ENCODE measurements at regions not wholly inside any gene's neighbourhood (a gene's known extent, or its start where the extent isn't known, plus 50 kb on each side); places are given as distances from the start of the nearest gene placed in this dataset.

GRCh38 chr6:156485150-156485549 lies 292.0 kb upstream of the ARID1B start:
- no peak overlapping the region for H3K4me2 ChIP-seq (ENCODE audit: low read length)
- no peaks in the 10 kb centered on the region for H4K20me1 ChIP-seq (ENCODE audit: insufficient read depth)
- no peaks in the 10 kb centered on the region for H3K9me2 ChIP-seq (ENCODE audit: insufficient read depth, low read length)
- H3F3A ChIP-seq (ENCODE audit: insufficient read depth, low read length, poor library complexity, severe bottlenecking) = no peaks in the 10 kb centered on the region
- H3K9ac ChIP-seq (ENCODE audit: low read length) = no peak overlapping the region
- no peaks in the 10 kb centered on the region for H3K27me3 ChIP-seq (ENCODE audit: insufficient read depth, low read depth, low read length)
- no peaks in the 10 kb centered on the region for H3K36me3 ChIP-seq (ENCODE audit: insufficient read depth, low read length)
- H3K79me2 ChIP-seq (replicated peaks; ENCODE audit: insufficient read depth, low read length) = no peaks in the 10 kb centered on the region
- H3K4me3 ChIP-seq (ENCODE audit: low read length) = no peak overlapping the region
- no peak for TF ChIP-seq EZH2 (IDR thresholded peaks at IDR 0.05; ENCODE audit: borderline replicate concordance, insufficient read depth, low read length, poor library complexity, severe bottlenecking)
- no peak for TF ChIP-seq REST (IDR thresholded peaks at IDR 0.05; ENCODE audit: borderline replicate concordance)
- no peak for TF ChIP-seq RAD21 (conservative IDR thresholded peaks at IDR 0.05)
- TF ChIP-seq POLR2AphosphoS5 (IDR thresholded peaks at IDR 0.05) = no peak
- no peak for TF ChIP-seq SMC3 (conservative IDR thresholded peaks at IDR 0.05; ENCODE audit: poor library complexity)
- TF ChIP-seq CTCF (IDR thresholded peaks at IDR 0.05; ENCODE audit: poor library complexity, severe bottlenecking) = no peak
- TF ChIP-seq TAF1 (IDR thresholded peaks at IDR 0.05; ENCODE audit: low read depth) = no peak
- TF ChIP-seq MXI1 (conservative IDR thresholded peaks at IDR 0.05; ENCODE audit: poor library complexity, severe bottlenecking) = no peak
- TF ChIP-seq EP300 (conservative IDR thresholded peaks at IDR 0.05; ENCODE audit: poor library complexity, severe bottlenecking) = no peak
- no peaks in the 10 kb centered on the region for H3K9me3 ChIP-seq (ENCODE audit: low read length)
- H3K27ac ChIP-seq (ENCODE audit: low read length) = no peak overlapping the region
- H2AFZ ChIP-seq (ENCODE audit: low read depth, low read length) = no peak overlapping the region

- H3K9ac ChIP-seq (ENCODE audit: low read length) = no peak overlapping the region
These were observed 302.6 kb upstream of the ARID1B start for GRCh38 chr6:156474507-156475120.

More at GRCh38 chr6:156474507-156475120, 302.6 kb upstream of the ARID1B start:
- Histone ChIP-seq H3K27me3 (ENCODE audit: insufficient read depth, low read depth, low read length) (no peaks in the 10 kb centered on the region), H3K4me3 (ENCODE audit: low read length) (no peak overlapping the region), H3K79me2 (replicated peaks; ENCODE audit: insufficient read depth, low read length) (no peaks in the 10 kb centered on the region), H3K4me2 (ENCODE audit: low read length) (no peak overlapping the region), H3F3A (ENCODE audit: insufficient read depth, low read length, poor library complexity, severe bottlenecking) (no peaks in the 10 kb centered on the region), H3K27ac (ENCODE audit: low read length) (no peak overlapping the region), H3K36me3 (ENCODE audit: insufficient read depth, low read length) (no peaks in the 10 kb centered on the region), H3K9me3 (ENCODE audit: low read length) (no peaks in the 10 kb centered on the region), H3K9me2 (ENCODE audit: insufficient read depth, low read length) (no peaks in the 10 kb centered on the region), H4K20me1 (ENCODE audit: insufficient read depth) (no peaks in the 10 kb centered on the region), H2AFZ (ENCODE audit: low read depth, low read length) (no peak overlapping the region)
- TF ChIP-seq TAF1 (IDR thresholded peaks at IDR 0.05; ENCODE audit: low read depth) (no peak), RAD21 (conservative IDR thresholded peaks at IDR 0.05) (no peak), CTCF (IDR thresholded peaks at IDR 0.05; ENCODE audit: poor library complexity, severe bottlenecking) (no peak), SMC3 (conservative IDR thresholded peaks at IDR 0.05; ENCODE audit: poor library complexity) (no peak), MXI1 (conservative IDR thresholded peaks at IDR 0.05; ENCODE audit: poor library complexity, severe bottlenecking) (no peak), REST (IDR thresholded peaks at IDR 0.05; ENCODE audit: borderline replicate concordance) (no peak), EZH2 (IDR thresholded peaks at IDR 0.05; ENCODE audit: borderline replicate concordance, insufficient read depth, low read length, poor library complexity, severe bottlenecking) (no peak), EP300 (conservative IDR thresholded peaks at IDR 0.05; ENCODE audit: poor library complexity, severe bottlenecking) (no peak), POLR2AphosphoS5 (IDR thresholded peaks at IDR 0.05) (no peak)

Data from neural cell (in vitro differentiated cells).